Caki2 (cell line): ENCODE measurements at regions not wholly inside any gene's neighbourhood (a gene's known extent, or its start where the extent isn't known, plus 50 kb on each side); places are given as distances from the start of the nearest gene placed in this dataset.

Source experiments
- DNase-seq: peaks from one replicate; pipeline ENCODE4 v3.0.0-alpha.2; 2015; ENCODE audit warnings: low read depth
- in situ Hi-C: cut with HindIII; loops from 2 replicates; pipeline ENCODE4 v1.10.0; 2016; ENCODE audit warnings: low sequenced_read_pairs, low pct_unique_long_range_greater_than_20kb, mixed read lengths

DNA sequence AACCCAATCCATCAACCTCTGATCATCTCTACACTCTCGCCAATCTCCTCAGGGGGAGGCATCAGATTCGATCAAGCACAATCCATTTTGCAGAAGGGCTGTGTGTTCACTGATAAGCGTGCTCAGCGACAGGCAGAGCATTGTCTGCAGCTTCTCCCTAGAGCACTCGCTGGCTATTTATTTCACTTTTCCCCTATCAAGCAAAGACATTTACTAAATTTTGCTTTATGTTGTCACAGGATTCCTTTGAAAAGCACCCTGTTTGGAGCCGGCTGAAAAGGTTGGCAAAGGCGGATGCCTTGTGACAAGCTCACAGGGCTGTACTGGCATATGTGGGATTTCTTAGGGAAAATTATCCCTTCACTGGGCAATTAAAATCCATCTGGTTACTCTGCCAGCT, 1381.5 kb upstream of the TENM4 start:
- in situ Hi-C loops = no loop called here
- DNase-seq = no peak

DNA sequence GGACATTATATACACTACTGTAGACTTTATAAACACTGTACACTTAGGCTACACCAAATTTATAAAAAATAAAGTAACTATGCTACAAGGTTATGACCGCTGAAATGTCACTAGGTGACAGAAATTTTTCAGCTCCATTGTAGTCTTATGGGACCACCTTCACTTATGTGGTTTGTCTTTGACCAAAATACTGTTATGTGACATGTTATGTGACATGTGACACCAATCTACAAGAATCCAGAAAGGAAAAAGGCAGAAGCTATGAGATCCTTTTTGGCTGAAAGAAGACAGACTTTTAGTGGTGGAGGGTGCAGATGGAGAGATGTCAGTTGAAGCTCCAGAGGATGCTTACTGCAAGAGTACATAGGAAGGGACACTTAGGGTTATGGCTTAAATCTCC, 1378.4 kb upstream of the TENM4 start:
- in situ Hi-C loops = no loop called here
- no peak for DNase-seq

DNA sequence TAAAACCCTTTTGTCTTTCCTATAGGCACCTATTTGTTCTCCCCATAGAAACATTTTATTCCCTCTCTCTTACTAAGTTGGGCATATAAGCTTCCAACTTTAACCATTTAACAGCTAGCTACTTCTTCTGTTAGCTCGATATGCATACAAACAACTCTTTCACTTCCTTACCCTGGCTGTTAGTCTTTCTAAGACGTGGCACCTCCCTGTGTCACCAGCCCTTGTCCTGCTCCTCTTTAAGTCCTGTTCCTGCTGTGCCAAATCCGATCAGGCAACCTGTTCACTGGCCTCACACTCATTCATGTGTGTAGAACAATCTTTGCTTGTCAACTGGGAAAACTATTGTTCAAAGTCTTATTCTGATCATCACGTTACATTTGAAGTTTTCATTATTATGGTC, 1376.1 kb upstream of the TENM4 start:
- no peak for DNase-seq
- in situ Hi-C loops = no loop called here

DNA sequence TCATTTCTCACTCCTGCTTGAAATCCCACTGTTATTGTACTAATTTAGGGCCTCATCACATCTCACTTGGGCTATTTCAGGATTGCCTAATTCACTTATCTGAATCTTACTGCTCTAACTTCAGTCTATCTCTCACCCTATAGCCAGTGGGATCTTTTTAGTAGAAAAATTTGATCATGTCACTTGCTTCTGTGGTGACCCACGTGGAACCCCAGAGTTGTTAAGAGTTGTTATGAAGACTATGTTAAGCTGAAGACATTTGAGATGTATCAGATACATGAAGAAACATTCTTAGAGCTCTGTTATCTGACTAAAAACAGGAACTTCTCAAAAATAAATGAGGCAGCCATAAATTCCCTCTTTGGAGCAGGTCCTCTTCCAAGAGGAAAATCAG, 1375.6 kb upstream of the TENM4 start:
- no peak for DNase-seq
- in situ Hi-C loops = no loop called here

DNA sequence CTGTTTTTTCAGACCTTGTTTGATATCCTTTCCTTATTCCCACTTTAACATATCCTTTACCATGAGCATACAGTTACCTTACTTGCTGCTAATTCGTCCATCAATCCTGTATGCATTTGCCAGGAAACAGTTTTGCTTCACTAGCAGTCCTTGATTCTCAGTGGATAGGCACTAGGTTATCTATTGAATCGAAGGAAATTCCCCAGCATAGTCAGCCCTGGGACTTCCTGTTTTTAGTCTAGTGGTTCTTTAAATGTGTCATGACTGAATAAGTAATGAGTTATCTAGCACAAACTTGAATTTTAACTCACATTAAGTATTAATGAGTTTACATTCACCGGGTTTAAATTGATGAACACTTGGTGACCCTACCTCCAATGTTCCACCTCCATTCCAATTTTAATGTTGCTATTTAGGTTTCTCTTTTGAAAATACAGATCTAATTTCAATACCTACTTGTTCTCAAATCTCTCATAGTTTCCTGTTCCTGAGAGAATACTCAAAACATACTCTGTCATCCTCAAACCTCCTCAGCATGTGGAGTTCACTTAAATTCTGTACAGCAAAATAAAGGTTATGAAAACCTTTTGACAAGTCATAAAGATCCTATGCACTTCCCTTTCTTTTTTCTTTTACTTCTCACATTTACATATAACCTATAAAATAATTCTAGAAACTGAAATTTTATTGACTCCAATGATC, 1375.1 kb upstream of the TENM4 start:
- in situ Hi-C loops = no loop called here
- DNase-seq = peak; percentile 23

DNA sequence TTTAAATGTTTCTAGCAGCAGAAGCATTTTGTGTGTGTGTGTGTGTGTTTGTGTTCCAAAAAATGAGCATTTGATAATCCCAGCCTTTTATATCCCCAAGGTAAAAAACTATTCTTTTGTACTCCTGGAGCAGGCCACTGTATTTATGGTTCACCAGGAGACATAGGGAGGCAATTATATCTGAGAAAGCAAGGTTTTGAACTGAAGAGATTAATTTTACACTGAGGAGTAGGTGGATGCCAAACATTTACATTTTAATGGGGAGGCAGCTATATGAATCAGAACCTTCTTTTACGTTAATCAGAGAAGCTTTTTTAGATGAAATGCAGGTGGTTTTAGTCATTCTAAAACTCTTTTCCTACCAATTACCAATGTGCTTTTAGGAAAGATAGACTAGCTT, 1374.0 kb upstream of the TENM4 start:
- in situ Hi-C loops = no loop called here
- no peak for DNase-seq

DNA sequence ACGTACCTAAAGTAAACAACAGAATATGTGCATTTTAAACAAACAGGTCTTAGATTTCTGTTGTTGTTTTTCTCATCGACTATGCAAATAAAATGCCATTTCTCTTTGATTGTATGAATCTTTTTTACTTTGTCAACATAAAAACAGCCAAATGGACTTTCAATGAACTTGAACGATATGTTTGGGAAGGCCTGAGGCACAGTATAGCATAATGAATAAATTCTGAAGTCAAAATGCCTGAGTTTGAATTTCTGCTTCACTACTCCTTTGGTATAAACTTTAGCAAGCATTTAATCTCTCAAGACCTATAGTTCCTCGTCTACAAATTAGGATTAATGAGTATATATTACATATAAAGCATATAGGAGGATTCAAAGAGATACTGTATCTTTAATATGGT, 1369.9 kb upstream of the TENM4 start:
- DNase-seq = no peak
- in situ Hi-C loops = no loop called here

DNA sequence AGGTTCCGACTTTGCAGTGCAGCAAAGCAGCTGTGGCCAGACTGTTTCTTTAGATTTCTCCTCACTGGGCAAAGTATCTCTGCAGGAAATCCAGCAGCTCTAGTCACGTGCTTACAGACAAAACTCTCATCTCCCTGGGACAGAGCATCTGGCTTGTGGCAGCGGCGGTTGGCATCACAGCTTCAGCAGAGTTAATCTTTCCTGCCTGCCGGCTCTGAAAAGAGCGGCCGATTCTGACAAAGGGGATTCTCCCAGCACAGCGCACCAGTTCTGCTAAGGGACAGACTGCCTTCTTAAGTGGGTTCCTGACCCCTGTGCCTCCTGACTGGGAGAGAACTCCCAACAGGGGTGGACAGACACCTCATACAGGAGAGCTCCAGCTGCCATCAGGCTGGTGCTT, 1357.3 kb upstream of the TENM4 start:
- in situ Hi-C loops = no loop called here
- DNase-seq = no peak

DNA sequence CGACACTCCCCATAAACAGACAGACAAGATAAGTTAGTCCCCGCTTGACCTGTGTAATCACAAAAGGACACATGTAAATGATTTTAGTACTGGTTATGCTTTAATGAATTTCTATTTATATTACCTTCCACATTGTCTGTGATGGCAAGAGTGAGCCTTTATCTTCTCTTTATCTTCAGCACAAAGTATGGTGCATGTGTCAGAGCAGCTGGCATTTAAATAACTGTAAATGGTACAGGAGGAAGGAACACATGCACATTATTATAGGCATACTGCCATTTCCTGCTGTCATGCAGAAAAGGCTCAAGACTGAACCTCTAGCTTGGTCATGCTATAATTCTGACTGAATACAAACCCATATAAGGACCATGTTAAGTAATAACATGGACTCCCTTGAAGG, 1342.7 kb upstream of the TENM4 start:
- in situ Hi-C loops = no loop called here

DNA sequence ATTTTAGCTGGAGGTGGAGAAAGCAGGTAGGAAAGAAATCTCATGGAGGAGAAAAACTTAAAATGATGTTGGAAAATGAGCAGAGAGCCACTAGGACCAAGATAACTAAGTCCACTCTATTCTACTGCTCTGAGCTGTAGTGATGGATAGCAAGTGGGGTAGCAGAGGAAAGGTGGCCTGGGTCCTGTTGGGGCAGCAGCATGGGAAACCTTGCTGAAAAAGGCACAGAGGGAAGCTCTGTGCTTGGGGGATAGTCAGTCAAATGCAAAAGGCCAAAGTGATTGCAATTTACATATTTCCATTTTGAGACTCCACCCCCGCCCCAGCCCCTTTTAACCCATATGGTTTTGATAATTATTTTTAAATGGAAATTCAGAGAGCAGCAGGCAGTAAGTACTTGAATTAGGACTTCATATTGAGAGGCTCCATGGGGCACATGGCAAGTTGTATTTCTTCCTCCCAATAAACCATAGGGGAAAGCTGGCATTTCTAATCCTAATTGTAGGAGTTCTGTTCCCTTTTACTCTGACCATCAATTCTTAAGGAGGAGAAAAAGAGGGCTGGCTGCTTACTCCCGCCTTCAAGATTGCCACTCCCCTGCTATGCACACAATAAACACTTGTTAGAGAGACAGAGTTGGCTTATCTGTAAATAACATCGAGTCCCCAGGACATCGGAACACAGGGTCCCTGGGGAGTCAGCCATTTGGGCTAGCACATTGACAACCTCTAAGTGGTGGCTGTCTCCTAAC, 1341.5 kb upstream of the TENM4 start:
- in situ Hi-C loops = no loop called here

More for the DNA sequence above, 1342.7 kb upstream of the TENM4 start:
- DNase-seq = no peak

DNA sequence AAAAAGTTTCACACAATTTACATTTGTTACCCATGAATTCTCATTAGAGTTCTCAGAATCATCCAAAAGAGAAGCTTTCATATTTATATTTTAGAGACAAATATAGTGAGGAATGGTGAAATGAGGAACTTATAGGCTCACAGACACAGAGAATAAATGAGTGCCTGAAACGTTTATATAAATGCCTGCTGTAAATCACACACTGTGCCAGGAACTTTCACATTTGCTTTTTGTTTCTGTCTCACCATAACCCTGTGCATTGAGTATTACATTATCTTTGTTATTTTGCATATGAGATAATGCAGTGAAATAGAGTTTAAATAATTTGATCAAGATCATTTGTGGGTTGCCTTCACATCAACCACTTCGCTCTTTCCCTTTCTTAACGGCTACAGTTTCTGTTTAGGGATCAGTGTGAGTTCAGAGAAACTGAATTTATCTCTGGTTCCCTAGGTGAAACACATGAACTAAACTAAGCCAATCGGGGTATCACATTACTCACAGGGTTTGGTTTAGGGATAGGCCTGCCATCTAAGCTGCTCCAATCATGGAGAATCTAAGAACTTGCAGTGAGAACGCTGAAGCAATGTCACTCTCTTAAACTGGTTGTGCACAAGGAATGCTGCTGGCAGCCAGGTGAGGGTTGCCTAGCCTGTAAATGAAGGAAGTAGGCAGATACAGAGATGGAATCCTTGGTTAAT, 1339.2 kb upstream of the TENM4 start:
- in situ Hi-C loops = no loop called here

More for the DNA sequence above, 1341.5 kb upstream of the TENM4 start:
- no peak for DNase-seq

DNA sequence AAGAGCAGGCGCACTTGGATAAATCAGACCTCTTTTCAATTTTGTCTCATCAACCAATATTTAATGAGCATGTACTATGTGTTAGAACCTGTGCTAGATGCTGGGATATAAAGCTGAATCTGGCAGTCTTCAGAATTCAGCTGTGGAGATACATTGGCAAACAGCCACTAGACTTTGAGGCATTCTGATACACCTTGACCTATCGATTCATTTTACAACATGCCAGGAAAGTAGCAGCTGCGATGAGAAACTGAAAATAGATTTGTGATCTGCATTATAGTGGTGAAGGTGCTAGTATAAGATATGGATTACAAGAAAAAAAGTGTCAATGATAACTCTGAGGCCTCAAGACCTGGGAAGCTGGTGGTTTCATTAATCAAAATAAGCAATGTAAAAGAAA, 1338.1 kb upstream of the TENM4 start:
- in situ Hi-C loops = no loop called here
- no peak for DNase-seq

More for the DNA sequence above, 1339.2 kb upstream of the TENM4 start:
- no peak for DNase-seq

DNA sequence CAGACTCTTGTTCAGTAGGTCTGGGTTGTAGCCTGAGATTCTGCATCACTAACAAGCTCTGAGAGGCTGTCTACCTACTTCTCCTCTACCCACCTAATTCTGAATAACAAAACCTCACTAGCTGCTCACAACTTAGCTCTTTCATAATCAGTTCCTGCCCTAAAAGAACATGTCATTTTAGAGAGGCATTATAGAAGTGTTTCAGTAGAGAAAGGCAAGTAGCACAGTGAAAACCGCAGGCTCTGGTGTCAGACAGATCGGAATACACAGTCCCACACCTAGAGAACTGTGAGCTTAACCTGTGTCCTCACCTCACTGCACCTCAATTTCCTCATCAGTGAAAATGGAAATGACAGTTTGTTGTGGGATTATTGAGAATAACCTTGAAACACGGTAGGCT, 1337.6 kb upstream of the TENM4 start:
- in situ Hi-C loops = no loop called here
- DNase-seq = no peak

DNA sequence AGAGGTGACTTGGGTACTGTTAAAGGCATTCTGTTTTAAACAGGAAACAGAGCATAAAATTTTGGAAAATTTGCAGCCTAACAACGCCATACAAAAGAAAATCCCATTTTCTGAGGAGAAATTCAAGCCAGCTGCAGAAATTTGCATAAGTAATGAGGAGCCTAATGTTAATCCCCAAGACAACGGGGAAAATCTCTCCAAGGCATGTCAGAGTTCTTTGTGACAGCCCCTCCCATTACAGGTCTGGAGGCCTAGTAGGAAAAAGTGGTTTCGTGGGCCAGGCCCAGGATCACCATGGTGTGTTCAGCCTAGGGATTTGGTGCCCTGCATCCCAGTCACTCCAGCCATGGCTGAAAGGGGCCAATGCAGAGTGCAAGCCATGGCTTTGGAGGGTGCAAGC, 1333.1 kb upstream of the TENM4 start:
- no peak for DNase-seq
- in situ Hi-C loops = no loop called here

DNA sequence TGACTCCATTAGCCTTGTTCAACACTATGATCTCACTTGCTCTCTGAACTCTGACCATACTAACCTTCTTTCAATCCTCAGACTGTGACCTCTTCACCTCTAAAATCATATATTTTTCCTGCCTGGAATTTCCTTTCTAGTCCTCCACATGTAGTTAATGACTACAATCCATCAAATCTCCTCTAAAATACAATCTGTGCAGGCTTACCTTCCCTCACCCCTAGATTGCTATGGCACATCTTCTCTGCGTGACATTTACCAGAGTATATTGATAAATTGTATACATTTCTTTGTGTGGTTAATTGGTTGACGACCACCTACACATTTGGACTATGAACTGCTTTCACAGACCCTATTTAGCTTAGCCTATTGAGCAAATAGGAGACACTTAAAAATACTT, 1330.2 kb upstream of the TENM4 start:
- in situ Hi-C loops = no loop called here
- DNase-seq = no peak

DNA sequence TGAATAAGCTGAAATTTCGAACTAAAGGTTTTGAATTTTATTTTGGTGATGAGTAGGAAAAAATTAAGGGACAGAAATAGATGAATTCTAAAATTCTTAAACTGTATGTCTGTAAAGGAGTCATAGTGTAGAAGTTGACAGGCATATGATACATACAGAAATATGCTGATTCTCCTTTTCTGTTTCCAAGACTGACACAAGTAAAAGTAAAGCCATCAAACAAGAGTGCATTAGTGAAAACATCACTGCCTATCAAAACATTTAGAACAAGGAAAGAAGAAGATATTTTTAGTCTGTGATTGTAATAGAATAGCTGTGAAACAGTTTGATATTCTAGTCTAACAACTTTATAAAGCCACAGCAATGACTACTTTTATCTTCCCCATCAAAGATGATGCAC, 1318.0 kb upstream of the TENM4 start:
- in situ Hi-C loops = no loop called here
- no peak for DNase-seq

DNA sequence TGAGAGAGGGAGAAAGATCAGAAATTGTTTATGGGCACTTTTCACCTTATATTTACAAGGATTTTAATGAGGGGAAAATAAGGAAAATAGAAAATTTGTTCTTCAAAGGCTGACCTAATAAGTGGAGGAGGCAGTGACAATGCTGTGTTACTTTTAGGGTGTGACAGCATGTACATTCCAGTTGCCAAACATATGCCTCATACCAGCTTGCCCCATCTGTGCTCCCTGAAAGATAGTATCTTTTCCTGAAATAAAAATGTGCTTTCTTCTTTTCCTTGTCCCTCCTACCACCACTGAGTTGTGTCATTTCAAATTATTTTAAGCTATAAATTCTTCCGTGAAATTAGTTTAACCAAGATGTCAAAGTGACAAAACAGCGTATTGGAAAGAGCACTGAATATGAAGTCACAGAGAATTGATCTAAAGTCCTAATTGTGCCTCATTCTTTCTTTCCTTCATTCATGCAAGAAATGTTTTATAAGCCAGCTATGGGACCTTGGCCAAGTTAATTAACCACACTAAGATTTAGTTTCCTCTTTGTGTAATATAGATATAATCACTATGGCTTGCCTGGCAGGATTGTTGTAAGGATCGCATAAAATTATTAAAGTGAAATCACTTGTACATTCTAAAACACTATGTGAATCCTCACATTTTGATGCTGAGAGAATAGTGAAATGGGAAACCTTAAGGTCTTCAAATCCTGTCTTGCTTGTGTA, 1307.5 kb upstream of the TENM4 start:
- in situ Hi-C loops = no loop called here
- no peak for DNase-seq

DNA sequence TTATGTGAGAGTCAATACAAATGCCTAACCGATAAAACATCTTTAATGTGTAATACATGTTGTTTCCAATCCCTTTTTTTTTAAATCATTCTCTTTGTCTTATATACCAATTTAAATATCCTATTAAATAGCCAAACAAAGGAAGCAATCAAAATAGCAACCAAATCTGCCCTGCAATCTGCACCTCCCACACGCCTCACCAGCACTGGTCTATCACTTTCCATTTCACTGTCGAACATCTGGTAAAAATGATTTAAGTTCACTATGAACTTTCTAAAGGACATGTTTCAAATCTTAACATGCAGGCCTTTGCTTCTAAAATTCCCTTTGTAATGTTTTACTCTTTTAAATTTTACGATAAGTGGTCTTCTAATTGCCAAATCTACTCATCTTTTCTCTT, 1305.5 kb upstream of the TENM4 start:
- in situ Hi-C loops = no loop called here

DNA sequence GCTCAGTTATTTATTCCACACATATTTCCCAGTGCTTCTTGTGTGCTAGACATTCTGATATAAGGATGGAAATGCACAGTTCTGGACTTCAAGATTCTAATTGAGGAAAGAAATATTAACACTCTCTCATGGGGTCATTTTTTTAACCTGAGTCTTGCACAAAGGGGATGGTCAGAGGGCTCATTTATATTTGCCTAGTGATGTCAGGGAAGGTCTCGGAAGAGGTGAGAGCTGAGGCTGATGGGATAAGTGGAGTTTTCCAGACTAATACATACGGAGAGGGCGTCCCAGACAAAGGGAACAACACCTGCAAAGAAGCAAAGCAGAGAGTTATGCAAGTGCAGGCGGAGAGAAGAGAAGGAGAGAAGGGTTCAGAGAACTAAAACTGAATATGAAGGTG, 1304.6 kb upstream of the TENM4 start:
- in situ Hi-C loops = no loop called here
- no peak for DNase-seq

More for the DNA sequence above, 1305.5 kb upstream of the TENM4 start:
- DNase-seq = no peak
